Panc1 (cell line): ENCODE measurements at regions not wholly inside any gene's neighbourhood (a gene's known extent, or its start where the extent isn't known, plus 50 kb on each side); places are given as distances from the start of the nearest gene placed in this dataset.

Source experiments
- ATAC-seq: fragments of 200-7000 bp; cut with Tn5 transposase; 2 replicates; pipeline ENCODE4 v1.9.1; 2020; ENCODE audit warnings: mild to moderate bottlenecking, moderate library complexity
- BruUV-seq: library from RNA; stranded (reverse); fragments of 400-500 nt; replicated peaks from 2 replicates; lab custom pipeline; 2021; lab: Mats Ljungman, UMichigan
- CTCF ChIA-PET: fragments of 300-600 bp; sonication (Branson Sonifier 250); formaldehyde crosslinking; loops from one replicate; lab custom pipeline; 2022; ENCODE audit warnings: antibody characterized with exemption; lab: Charles Lee
- POLR2A ChIA-PET: fragments of 300-600 bp; sonication (Branson Sonifier 250); formaldehyde crosslinking; loops from one replicate; lab custom pipeline; 2022; ENCODE audit warnings: antibody characterized with exemption; lab: Charles Lee
- DNase-seq: peaks from one replicate; pipeline ENCODE4 v3.0.0-alpha.2; 2010; ENCODE audit warnings: low read depth, low spot score
- H3K27ac ChIP-seq: 2 replicates; pipeline ENCODE4 v1.5.1; 2011; ENCODE audit warnings: mild to moderate bottlenecking, low read length, inconsistent platforms
- H3K27me3 ChIP-seq: fragments of 200-500 bp; sonication (Bioruptor generic); 2 replicates; pipeline ENCODE4 v1.6.0; 2014; ENCODE audit warnings: low read length, inconsistent platforms; ENCODE audit not compliant: control insufficient read depth, insufficient read depth
- H3K36me3 ChIP-seq: fragments of 200-500 bp; sonication (Bioruptor generic); 2 replicates; pipeline ENCODE4 v1.5.1; 2014; ENCODE audit warnings: inconsistent platforms, mild to moderate bottlenecking, low read length, moderate library complexity; ENCODE audit not compliant: control insufficient read depth, insufficient read depth
- H3K4me1 ChIP-seq: 2 replicates; pipeline ENCODE4 v1.5.1; 2011; ENCODE audit warnings: inconsistent platforms, mild to moderate bottlenecking, low read length, moderate library complexity; ENCODE audit not compliant: control insufficient read depth, insufficient read depth
- H3K4me3 ChIP-seq, 2 experiments: 2 replicates each; pipeline ENCODE4 v1.5.1; 2011 to 2012; ENCODE audit warnings: low read depth in 2 of 2, low read length in 2 of 2, mild to moderate bottlenecking in 2 of 2, inconsistent platforms in 1 of 2, moderate library complexity in 1 of 2
- H3K9me3 ChIP-seq: fragments of 200-500 bp; sonication (Bioruptor generic); 2 replicates; pipeline ENCODE4 v1.5.1; 2014; ENCODE audit warnings: low read depth, mild to moderate bottlenecking, inconsistent platforms, low read length, moderate library complexity; ENCODE audit not compliant: control insufficient read depth, insufficient read depth
- POLR2AphosphoS5 ChIP-seq: IDR thresholded peaks from 2 replicates; pipeline ENCODE4 v1.6.1; 2012; ENCODE audit warnings: mild to moderate bottlenecking, low read depth, low read length, moderate library complexity
- SIN3A ChIP-seq: IDR thresholded peaks from 2 replicates; pipeline ENCODE4 v1.6.1; 2012; ENCODE audit warnings: low read depth, mild to moderate bottlenecking, low read length, moderate library complexity, borderline replicate concordance; ENCODE audit not compliant: insufficient read depth
- TCF7L2 ChIP-seq: IDR thresholded peaks from 2 replicates; pipeline ENCODE4 v1.6.1; 2011; ENCODE audit warnings: mild to moderate bottlenecking, low read depth, low read length, inconsistent platforms
- in situ Hi-C: cut with HindIII; loops from 2 replicates; pipeline ENCODE4 v1.10.0; 2016; ENCODE audit warnings: low sequenced_read_pairs, low pct_unique_long_range_greater_than_20kb
- intact Hi-C: fragments of 100-400 bp; cut with micrococcal nuclease; formaldehyde crosslinking; loops from one replicate; pipeline ENCODE4 v1.10.0; 2022; ENCODE audit not compliant: unreplicated experiment
- TF ChIP-seq, protein P1 (sequence below), 2 experiments: IDR thresholded peaks; 2 replicates each; pipeline ENCODE4 v1.6.1; 2011 to 2012; ENCODE audit warnings: low read depth in 2 of 2, control low read depth in 1 of 2, low read length in 1 of 2, mild to moderate bottlenecking in 1 of 2, moderate library complexity in 1 of 2; ENCODE audit not compliant: insufficient read depth in 1 of 2
- TF ChIP-seq, protein P2 (sequence below): fragments of 450-650 bp; IDR thresholded peaks from 2 replicates; pipeline ENCODE4 v1.5.1; 2017; ENCODE audit warnings: mild to moderate bottlenecking

DNA sequence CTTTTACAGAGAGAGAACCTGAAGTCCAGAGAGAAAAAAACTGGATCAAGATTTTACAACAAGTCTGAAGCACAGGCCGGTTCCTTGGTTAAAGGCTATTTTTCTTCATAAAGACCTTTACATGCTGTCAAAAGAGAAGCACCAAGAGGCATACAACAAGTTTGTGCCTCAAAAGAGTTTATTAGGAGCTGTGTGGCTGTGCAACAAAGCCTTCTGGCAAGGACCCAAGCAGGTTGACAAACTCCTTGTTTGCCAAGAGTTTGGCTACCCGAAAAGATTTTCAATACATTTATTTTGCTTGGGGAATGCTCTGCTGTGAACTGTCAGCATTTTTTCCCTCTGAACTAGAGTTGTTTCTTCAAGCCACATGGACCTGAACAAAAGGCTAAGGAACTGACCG lies 202.9 kb upstream of the RAD23B start:
- H3K27ac ChIP-seq, result no peak overlapping the region
- no peaks in the 10 kb centered on the region for H3K9me3 ChIP-seq
- no peaks in the 10 kb centered on the region for H3K36me3 ChIP-seq
- in situ Hi-C loops (no loop called here), intact Hi-C loops (no loop called here)
- ATAC-seq (no peak), DNase-seq (no peak)
- no peak overlapping the region for H3K4me3 ChIP-seq
- H3K4me1 ChIP-seq, result no peaks in the 10 kb centered on the region
- TF ChIP-seq, protein P1, sequence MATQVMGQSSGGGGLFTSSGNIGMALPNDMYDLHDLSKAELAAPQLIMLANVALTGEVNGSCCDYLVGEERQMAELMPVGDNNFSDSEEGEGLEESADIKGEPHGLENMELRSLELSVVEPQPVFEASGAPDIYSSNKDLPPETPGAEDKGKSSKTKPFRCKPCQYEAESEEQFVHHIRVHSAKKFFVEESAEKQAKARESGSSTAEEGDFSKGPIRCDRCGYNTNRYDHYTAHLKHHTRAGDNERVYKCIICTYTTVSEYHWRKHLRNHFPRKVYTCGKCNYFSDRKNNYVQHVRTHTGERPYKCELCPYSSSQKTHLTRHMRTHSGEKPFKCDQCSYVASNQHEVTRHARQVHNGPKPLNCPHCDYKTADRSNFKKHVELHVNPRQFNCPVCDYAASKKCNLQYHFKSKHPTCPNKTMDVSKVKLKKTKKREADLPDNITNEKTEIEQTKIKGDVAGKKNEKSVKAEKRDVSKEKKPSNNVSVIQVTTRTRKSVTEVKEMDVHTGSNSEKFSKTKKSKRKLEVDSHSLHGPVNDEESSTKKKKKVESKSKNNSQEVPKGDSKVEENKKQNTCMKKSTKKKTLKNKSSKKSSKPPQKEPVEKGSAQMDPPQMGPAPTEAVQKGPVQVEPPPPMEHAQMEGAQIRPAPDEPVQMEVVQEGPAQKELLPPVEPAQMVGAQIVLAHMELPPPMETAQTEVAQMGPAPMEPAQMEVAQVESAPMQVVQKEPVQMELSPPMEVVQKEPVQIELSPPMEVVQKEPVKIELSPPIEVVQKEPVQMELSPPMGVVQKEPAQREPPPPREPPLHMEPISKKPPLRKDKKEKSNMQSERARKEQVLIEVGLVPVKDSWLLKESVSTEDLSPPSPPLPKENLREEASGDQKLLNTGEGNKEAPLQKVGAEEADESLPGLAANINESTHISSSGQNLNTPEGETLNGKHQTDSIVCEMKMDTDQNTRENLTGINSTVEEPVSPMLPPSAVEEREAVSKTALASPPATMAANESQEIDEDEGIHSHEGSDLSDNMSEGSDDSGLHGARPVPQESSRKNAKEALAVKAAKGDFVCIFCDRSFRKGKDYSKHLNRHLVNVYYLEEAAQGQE (IDR thresholded peaks at IDR 0.05; ENCODE audit: insufficient read depth in 1 of 2, low read depth in 2 of 2, low read length in 1 of 2), result no peak
- no peak for TF ChIP-seq TCF7L2
- TF ChIP-seq POLR2AphosphoS5, result no peak
- TF ChIP-seq, protein P2, sequence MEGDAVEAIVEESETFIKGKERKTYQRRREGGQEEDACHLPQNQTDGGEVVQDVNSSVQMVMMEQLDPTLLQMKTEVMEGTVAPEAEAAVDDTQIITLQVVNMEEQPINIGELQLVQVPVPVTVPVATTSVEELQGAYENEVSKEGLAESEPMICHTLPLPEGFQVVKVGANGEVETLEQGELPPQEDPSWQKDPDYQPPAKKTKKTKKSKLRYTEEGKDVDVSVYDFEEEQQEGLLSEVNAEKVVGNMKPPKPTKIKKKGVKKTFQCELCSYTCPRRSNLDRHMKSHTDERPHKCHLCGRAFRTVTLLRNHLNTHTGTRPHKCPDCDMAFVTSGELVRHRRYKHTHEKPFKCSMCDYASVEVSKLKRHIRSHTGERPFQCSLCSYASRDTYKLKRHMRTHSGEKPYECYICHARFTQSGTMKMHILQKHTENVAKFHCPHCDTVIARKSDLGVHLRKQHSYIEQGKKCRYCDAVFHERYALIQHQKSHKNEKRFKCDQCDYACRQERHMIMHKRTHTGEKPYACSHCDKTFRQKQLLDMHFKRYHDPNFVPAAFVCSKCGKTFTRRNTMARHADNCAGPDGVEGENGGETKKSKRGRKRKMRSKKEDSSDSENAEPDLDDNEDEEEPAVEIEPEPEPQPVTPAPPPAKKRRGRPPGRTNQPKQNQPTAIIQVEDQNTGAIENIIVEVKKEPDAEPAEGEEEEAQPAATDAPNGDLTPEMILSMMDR, result no peak
- TF ChIP-seq SIN3A, result no peak
- no TSS peak for BruUV-seq
- POLR2A ChIA-PET, result no interaction called here
- no peaks in the 10 kb centered on the region for H3K27me3 ChIP-seq
- CTCF ChIA-PET, result no interaction called here

DNA sequence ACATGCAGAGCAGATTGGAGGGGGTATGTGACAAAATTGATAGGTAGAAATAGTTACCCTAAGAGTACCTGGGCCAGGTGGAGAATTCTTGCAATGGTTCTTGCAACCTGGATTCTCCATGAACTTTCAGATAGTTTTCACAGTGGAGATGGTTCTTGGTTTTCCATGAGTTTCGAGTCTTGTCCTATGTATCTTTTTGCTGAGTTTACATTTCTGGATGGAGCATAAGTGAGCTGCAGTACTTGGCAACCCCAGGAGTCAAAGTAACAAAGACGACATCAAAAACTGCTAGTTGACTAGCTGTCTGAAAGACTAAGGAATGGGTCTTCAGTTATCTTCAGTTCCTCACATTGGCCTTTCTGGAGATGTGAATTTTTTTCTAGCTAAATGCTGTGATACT lies 196.6 kb upstream of the RAD23B start:
- H3K9me3 ChIP-seq, result no peaks in the 10 kb centered on the region
- TF ChIP-seq POLR2AphosphoS5 (no peak), TCF7L2 (no peak), SIN3A (no peak)
- TF ChIP-seq, protein P2, result no peak
- TF ChIP-seq, protein P1 (IDR thresholded peaks at IDR 0.05; ENCODE audit: insufficient read depth in 1 of 2, low read depth in 2 of 2, low read length in 1 of 2), result no peak
- BruUV-seq, result no TSS peak
- ChIA-PET POLR2A (no interaction called here), CTCF (no interaction called here)
- DNase-seq, result no peak
- no peaks in the 10 kb centered on the region for H3K4me1 ChIP-seq
- in situ Hi-C loops, result no loop called here
- no peak overlapping the region for H3K27ac ChIP-seq
- intact Hi-C loops, result no loop called here
- no peaks in the 10 kb centered on the region for H3K36me3 ChIP-seq
- H3K27me3 ChIP-seq, result no peaks in the 10 kb centered on the region
- ATAC-seq, result no peak
- H3K4me3 ChIP-seq, result no peak overlapping the region
